NCI-H510A treated with DMSO at 0.1 percent for 48 hours (cell line): ENCODE measurements at regions not wholly inside any gene's neighbourhood (a gene's known extent, or its start where the extent isn't known, plus 50 kb on each side); places are given as distances from the start of the nearest gene placed in this dataset.
"Not testable (repeated sequence)": the region's sequence is repeated elsewhere in the genome, so short reads cannot be mapped to it uniquely, and the experiment has no call there.

ENCODE experiments used
- DNase-seq: peaks from one replicate; lab custom pipeline; 2025; lab: John Stamatoyannopoulos, UW

- no peak for DNase-seq
Observed at GRCh38 chr3:38964646-38965045, 87.1 kb downstream of the SCN11A start.

GRCh38 chr3:38964204-38964603, 87.5 kb downstream of the SCN11A start:
- DNase-seq: no peak

GRCh38 chr3:38960953-38961622, 90.7 kb downstream of the SCN11A start:
- DNase-seq: peak; percentile 81

- no peak for DNase-seq
Observed at GRCh38 chr3:38960042-38960622, 91.6 kb downstream of the SCN11A start.

GRCh38 chr3:38958026-38958720, 93.6 kb downstream of the SCN11A start:
- no peak for DNase-seq

- no peak for DNase-seq
Observed at GRCh38 chr3:38957296-38957695, 94.4 kb downstream of the SCN11A start.

GRCh38 chr3:38952721-38953120, 99.0 kb downstream of the SCN11A start:
- no peak for DNase-seq

- DNase-seq: not testable (repeated sequence)
Observed at GRCh38 chr3:38951167-38951566, 100.6 kb downstream of the SCN11A start.

- no peak for DNase-seq
Observed at GRCh38 chr3:38950581-38950980, 101.2 kb downstream of the SCN11A start.

GRCh38 chr3:38949994-38950393, 101.8 kb downstream of the SCN11A start:
- DNase-seq: no peak

- no peak for DNase-seq
Observed at GRCh38 chr3:38940394-38940793, 111.3 kb downstream of the SCN11A start.

- DNase-seq: no peak
Observed at GRCh38 chr3:38925351-38925750, 109.3 kb upstream of the SCN10A start.

GRCh38 chr3:38916706-38917105, 100.7 kb upstream of the SCN10A start:
- no peak for DNase-seq

- DNase-seq: no peak
Observed at GRCh38 chr3:38907426-38907825, 91.4 kb upstream of the SCN10A start.

- DNase-seq: no peak
Observed at GRCh38 chr3:38890426-38890825, 74.4 kb upstream of the SCN10A start.

GRCh38 chr3:38878646-38879045, 62.6 kb upstream of the SCN10A start:
- DNase-seq: no peak
